GM12878 (cell line): ENCODE measurements at regions not wholly inside any gene's neighbourhood (a gene's known extent, or its start where the extent isn't known, plus 50 kb on each side); places are given as distances from the start of the nearest gene placed in this dataset.

Experiments used
- ATAC-seq: fragments of 200-7000 bp; cut with Tn5 transposase; 3 replicates; pipeline ENCODE4 v1.9.1; 2020; ENCODE audit warnings: mild to moderate bottlenecking, moderate library complexity
- BruUV-seq: library from RNA; stranded (reverse); fragments of 400-500 nt; replicated peaks from 2 replicates; lab custom pipeline; 2021; lab: Mats Ljungman, UMichigan
- CTCF ChIA-PET: fragments of 300-600 bp; sonication (Branson Sonifier 250); formaldehyde crosslinking; extraction: SDS; loops from one replicate; lab custom pipeline; 2021; ENCODE audit warnings: inconsistent platforms; lab: Yijun Ruan, JAX
- POLR2A ChIA-PET: fragments of 350-600 bp; formaldehyde crosslinking; extraction: SDS; loops from one replicate; lab custom pipeline; 2021; ENCODE audit warnings: inconsistent platforms; lab: Charles Lee
- RAD21 ChIA-PET: fragments of 300-600 bp; sonication (Branson Sonifier 250); formaldehyde crosslinking; loops from one replicate; lab custom pipeline; 2023; ENCODE audit warnings: antibody characterized with exemption; ENCODE audit not compliant: unreplicated experiment; lab: Charles Lee
- SMC1A ChIA-PET: fragments of 300-600 bp; sonication (Branson Sonifier 250); formaldehyde crosslinking; loops from one replicate; lab custom pipeline; 2023; ENCODE audit not compliant: unreplicated experiment, uncharacterized antibody; lab: Charles Lee
- DNase-seq: peaks from one replicate; pipeline ENCODE4 v3.0.0-alpha.2; 2011; ENCODE audit warnings: low read depth, low spot score
- FAIRE-seq: peaks from 3 replicates; lab custom pipeline; 2011; peaks lifted over from hg19 to GRCh38; lab: Jason Lieb, UNC
- H2AFZ ChIP-seq: 2 replicates; pipeline ENCODE4 v1.6.0; 2011; ENCODE audit warnings: low read depth, low read length, control low read depth; ENCODE audit not compliant: control insufficient read depth
- H3K27ac ChIP-seq: 2 replicates; pipeline ENCODE4 v1.5.1; 2011; ENCODE audit warnings: control low read depth; ENCODE audit not compliant: control insufficient read depth, insufficient read depth
- H3K27me3 ChIP-seq, 2 experiments: replicated peaks in 1 of 2; 2 replicates each; pipeline versions ENCODE4 v1.6.0 to v1.6.1; 2011; ENCODE audit warnings: low read length in 1 of 2; ENCODE audit not compliant: control insufficient read depth in 2 of 2, insufficient read depth in 2 of 2
- H3K36me3 ChIP-seq, 2 experiments: 2 replicates each; pipeline ENCODE4 v1.5.1; 2011; ENCODE audit warnings: low read length in 1 of 2; ENCODE audit not compliant: control insufficient read depth in 2 of 2, insufficient read depth in 2 of 2
- H3K4me1 ChIP-seq: 2 replicates; pipeline ENCODE4 v1.6.1; 2011; ENCODE audit warnings: mild to moderate bottlenecking, low read length, moderate library complexity, mixed read lengths; ENCODE audit not compliant: control insufficient read depth, insufficient read depth
- H3K4me2 ChIP-seq: 2 replicates; pipeline ENCODE4 v1.6.0; 2011; ENCODE audit warnings: control low read depth; ENCODE audit not compliant: control insufficient read depth, insufficient read depth
- H3K4me3 ChIP-seq: fragments of 200-600 bp; sonication (generic); 2 replicates; pipeline ENCODE4 v1.5.1; 2016
- H3K79me2 ChIP-seq: 2 replicates; pipeline ENCODE4 v1.6.0; 2011; ENCODE audit warnings: low read length; ENCODE audit not compliant: control insufficient read depth, insufficient read depth
- H3K9ac ChIP-seq: 2 replicates; pipeline ENCODE4 v1.8.0; 2011; ENCODE audit warnings: low read length, control low read depth, mixed read lengths; ENCODE audit not compliant: control insufficient read depth, insufficient read depth
- H3K9me3 ChIP-seq: replicated peaks from 3 replicates; pipeline ENCODE4 v1.5.1; 2011; ENCODE audit warnings: mild to moderate bottlenecking, low read length; ENCODE audit not compliant: control insufficient read depth, insufficient read depth
- H4K20me1 ChIP-seq: 2 replicates; pipeline ENCODE4 v1.6.0; 2011; ENCODE audit not compliant: control insufficient read depth, insufficient read depth
- CBX3 ChIP-seq: fragments of 200-600 bp; sonication (generic); IDR thresholded peaks from 2 replicates; pipeline ENCODE4 v1.6.1; 2016; ENCODE audit warnings: low read depth, borderline replicate concordance
- CBX5 ChIP-seq: sonication (generic); IDR thresholded peaks from 2 replicates; pipeline ENCODE4 v1.6.1; 2016; ENCODE audit warnings: low read depth, moderate library complexity, mild to moderate bottlenecking, inconsistent platforms
- CREB1 ChIP-seq: IDR thresholded peaks from 2 replicates; pipeline ENCODE4 v1.6.1; 2012; ENCODE audit warnings: low read depth, mild to moderate bottlenecking, inconsistent platforms
- IKZF2 ChIP-seq, 2 experiments: fragments of 450-650 bp; IDR thresholded peaks; 2 replicates each; pipeline ENCODE4 v1.6.1; 2017; ENCODE audit warnings: mild to moderate bottlenecking in 2 of 2, moderate library complexity in 2 of 2
- PML ChIP-seq: IDR thresholded peaks from 2 replicates; pipeline ENCODE4 v1.6.1; 2012; ENCODE audit warnings: low read length, inconsistent platforms
- POU2F2 ChIP-seq: IDR thresholded peaks from 3 replicates; pipeline ENCODE4 v1.6.1; 2011; ENCODE audit warnings: low read depth, mild to moderate bottlenecking, low read length, borderline replicate concordance
- RCOR1 ChIP-seq: conservative IDR thresholded peaks from 2 replicates; pipeline ENCODE4 v1.6.1; 2012; ENCODE audit warnings: low read depth, low read length, improper control_type of control experiment
- WGBS: methylation state at CpG from one replicate; pipeline ENCODE4 v1.1.6; 2016; ENCODE audit warnings: low lambda C conversion rate; ENCODE audit not compliant: insufficient replicate concordance, insufficient coverage; ENCODE audit errors: missing lambda C conversion rate; 5-methylcytosine and 5-hydroxymethylcytosine counted together
- in situ Hi-C: fragments of 300-500 bp; cut with MboI; formaldehyde crosslinking; loops from 9 replicates; pipeline ENCODE4 v1.14.3; 2018; ENCODE audit warnings: mixed read lengths
- intact Hi-C: fragments of 100-400 bp; cut with micrococcal nuclease; formaldehyde crosslinking; loops from one replicate; pipeline ENCODE4 v1.14.2; 2022; ENCODE audit not compliant: unreplicated experiment
- TF ChIP-seq, protein P1 (sequence below): IDR thresholded peaks from 2 replicates; pipeline ENCODE4 v1.6.1; 2011; ENCODE audit warnings: mild to moderate bottlenecking, low read depth, low read length, moderate library complexity; ENCODE audit not compliant: insufficient replicate concordance

- Histone ChIP-seq H2AFZ (no peak overlapping the region), H3K4me3 (no peak overlapping the region), H3K9me3 (no peaks in the 10 kb centered on the region), H3K4me2 (no peak overlapping the region), H3K27ac (no peak overlapping the region), H3K27me3 (no peaks in the 10 kb centered on the region), H3K9ac (no peak overlapping the region), H3K36me3 (no peaks in the 10 kb centered on the region), H3K4me1 (no peaks in the 10 kb centered on the region), H3K79me2 (no peaks in the 10 kb centered on the region), H4K20me1 (no peaks in the 10 kb centered on the region)
- ATAC-seq (no peak), DNase-seq (no peak), FAIRE-seq (no peak)
- TF ChIP-seq CREB1: no peak
- TF ChIP-seq PML: no peak
- no peak for TF ChIP-seq CBX3
- no peak for TF ChIP-seq POU2F2
- TF ChIP-seq, protein P1, sequence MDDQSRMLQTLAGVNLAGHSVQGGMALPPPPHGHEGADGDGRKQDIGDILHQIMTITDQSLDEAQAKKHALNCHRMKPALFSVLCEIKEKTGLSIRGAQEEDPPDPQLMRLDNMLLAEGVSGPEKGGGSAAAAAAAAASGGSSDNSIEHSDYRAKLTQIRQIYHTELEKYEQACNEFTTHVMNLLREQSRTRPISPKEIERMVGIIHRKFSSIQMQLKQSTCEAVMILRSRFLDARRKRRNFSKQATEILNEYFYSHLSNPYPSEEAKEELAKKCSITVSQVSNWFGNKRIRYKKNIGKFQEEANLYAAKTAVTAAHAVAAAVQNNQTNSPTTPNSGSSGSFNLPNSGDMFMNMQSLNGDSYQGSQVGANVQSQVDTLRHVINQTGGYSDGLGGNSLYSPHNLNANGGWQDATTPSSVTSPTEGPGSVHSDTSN: no peak
- TF ChIP-seq RCOR1: no peak
- no peak for TF ChIP-seq IKZF2 (IDR thresholded peaks at IDR 0.05)
- TF ChIP-seq CBX5: no peak
- CTCF ChIA-PET: interaction anchor here (0.9 kb wide), 1 partner anchor 15 kb away, joined by 3 read pairs; no protein-coding TSS in a partner anchor
- BruUV-seq: no TSS peak
- RAD21 ChIA-PET: no interaction called here
- in situ Hi-C loops: no loop called here
- WGBS: 22% methylated on average over 6 of the region's 6 CpGs
- SMC1A ChIA-PET: interaction anchor here (0.9 kb wide), 1 partner anchor 11 kb away, joined by 3 read pairs; no protein-coding TSS in a partner anchor
- intact Hi-C loops: no loop called here
- POLR2A ChIA-PET: no interaction called here
Observed at GRCh38 chr10:85224366-85224940, 896.1 kb downstream of the CCSER2 start.
